Activated T-helper 17 cell treated with anti-CD3 and anti-CD28 coated beads, Interleukin-2, amount 50 U/mL, for 72 hours (primary cell): ENCODE measurements at regions not wholly inside any gene's neighbourhood (a gene's known extent, or its start where the extent isn't known, plus 50 kb on each side); places are given as distances from the start of the nearest gene placed in this dataset.

Experiments
- ATAC-seq: fragments of 150-1000 bp; cut with Tn5 transposase; replicated peaks from 2 replicates; pipeline ENCODE4 v1.10.0; 2021; ENCODE audit warnings: mild to moderate bottlenecking, moderate library complexity
- H3K27ac Mint-ChIP-seq: one replicate; pipeline ENCODE4 v1.8.0; 2022; ENCODE audit warnings: mixed read lengths
- H3K27me3 Mint-ChIP-seq: one replicate; pipeline ENCODE4 v1.8.0; 2022; ENCODE audit warnings: mixed read lengths
- H3K36me3 Mint-ChIP-seq: one replicate; pipeline ENCODE4 v1.8.0; 2022; ENCODE audit warnings: low read depth, mild to moderate bottlenecking, mixed read lengths
- H3K4me1 Mint-ChIP-seq: one replicate; pipeline ENCODE4 v1.8.0; 2022; ENCODE audit warnings: mixed read lengths
- H3K4me3 Mint-ChIP-seq: one replicate; pipeline ENCODE4 v1.8.0; 2022; ENCODE audit warnings: mild to moderate bottlenecking, mixed read lengths
- H3K9me3 Mint-ChIP-seq: one replicate; pipeline ENCODE4 v1.8.0; 2022; ENCODE audit warnings: mixed read lengths

GRCh38 chr2:16013359-16013911 lies 73.1 kb downstream of the MYCN start:
- H3K27me3 Mint-ChIP-seq: peaks cover 26% of the 10 kb centered on the region
- no peak overlapping the region for H3K4me3 Mint-ChIP-seq
- H3K4me1 Mint-ChIP-seq: no peaks in the 10 kb centered on the region
- no peaks in the 10 kb centered on the region for H3K36me3 Mint-ChIP-seq
- no peak for ATAC-seq
- H3K27ac Mint-ChIP-seq: no peak overlapping the region
- peaks cover 3% of the 10 kb centered on the region for H3K9me3 Mint-ChIP-seq

GRCh38 chr2:16012626-16013358 lies 72.4 kb downstream of the MYCN start:
- Mint-ChIP-seq H3K9me3 (peaks cover 3% of the 10 kb centered on the region), H3K36me3 (no peaks in the 10 kb centered on the region), H3K4me1 (no peaks in the 10 kb centered on the region), H3K27ac (no peak overlapping the region), H3K4me3 (no peak overlapping the region), H3K27me3 (peaks cover 26% of the 10 kb centered on the region)
- no peak for ATAC-seq

DNA sequence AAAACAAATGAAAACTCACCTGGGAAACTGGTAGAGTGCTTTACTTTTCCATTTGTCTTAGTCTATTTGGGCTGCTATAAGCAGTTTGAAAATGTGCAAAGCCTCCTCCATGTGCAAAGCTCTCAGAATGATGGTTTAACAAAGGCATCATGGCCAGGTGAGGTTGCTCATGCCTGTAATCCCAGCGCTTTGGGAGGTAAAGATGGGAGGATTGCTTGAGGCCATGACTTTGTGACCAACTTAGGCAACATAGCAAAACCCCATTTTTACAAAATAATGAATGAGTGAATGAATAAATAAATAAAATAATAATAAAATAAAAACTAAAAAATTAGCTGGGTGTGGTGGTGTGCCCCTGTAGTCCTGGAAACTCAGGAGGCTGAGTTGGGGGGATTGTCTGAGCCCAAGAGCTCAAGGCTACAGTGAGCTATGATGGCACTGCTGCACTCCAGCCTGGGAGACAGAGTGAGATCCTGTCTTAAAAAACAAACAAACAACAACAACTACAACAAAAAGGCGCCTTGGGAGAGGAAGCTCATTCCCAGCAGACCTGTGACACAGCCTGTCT lies 71.8 kb downstream of the MYCN start:
- peaks cover 23% of the 10 kb centered on the region for H3K27me3 Mint-ChIP-seq
- H3K9me3 Mint-ChIP-seq: no peaks in the 10 kb centered on the region
- H3K4me1 Mint-ChIP-seq: no peaks in the 10 kb centered on the region
- H3K36me3 Mint-ChIP-seq: no peaks in the 10 kb centered on the region
- H3K4me3 Mint-ChIP-seq: no peak overlapping the region
- no peak overlapping the region for H3K27ac Mint-ChIP-seq
- no peak for ATAC-seq

- H3K9me3 Mint-ChIP-seq: no peaks in the 10 kb centered on the region
- H3K4me3 Mint-ChIP-seq: no peak overlapping the region
- H3K27me3 Mint-ChIP-seq: peaks cover 23% of the 10 kb centered on the region
- H3K36me3 Mint-ChIP-seq: no peaks in the 10 kb centered on the region
- no peak overlapping the region for H3K27ac Mint-ChIP-seq
- no peaks in the 10 kb centered on the region for H3K4me1 Mint-ChIP-seq
- ATAC-seq: no peak
These were observed 71.2 kb downstream of the MYCN start for GRCh38 chr2:16011621-16011960.

DNA sequence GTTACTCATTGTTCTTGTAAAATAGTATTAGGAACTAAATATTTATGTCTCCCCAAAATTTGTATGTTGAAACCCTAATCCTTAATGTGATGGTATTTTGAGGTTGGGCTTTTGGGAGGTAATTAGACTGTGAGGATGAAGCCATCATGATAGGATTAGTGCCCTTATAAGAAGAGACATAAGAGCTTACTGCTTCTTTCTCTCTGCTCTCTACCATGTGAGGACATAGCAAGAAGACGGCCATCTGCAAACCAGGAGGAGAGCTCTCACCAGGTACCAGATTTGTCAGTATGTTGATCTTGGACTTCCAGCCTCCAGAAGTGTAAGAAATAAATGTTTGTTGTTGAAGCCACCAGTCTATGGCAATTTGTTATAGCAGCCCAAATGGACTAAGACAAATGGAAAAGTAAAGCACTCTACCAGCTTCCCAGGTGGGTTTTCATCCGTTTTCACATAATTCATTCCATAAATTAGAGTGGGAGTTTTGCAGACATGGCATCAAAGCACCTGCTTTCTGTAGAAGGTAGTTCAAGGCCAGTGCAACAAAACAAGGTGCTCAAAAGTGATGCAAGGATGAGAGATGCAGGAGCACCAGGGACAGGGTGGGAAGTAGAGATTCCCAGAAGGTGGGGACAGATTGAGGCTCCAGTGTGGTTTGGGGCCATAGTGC lies 70.7 kb downstream of the MYCN start:
- Mint-ChIP-seq H3K9me3 (no peaks in the 10 kb centered on the region), H3K27me3 (peaks cover 23% of the 10 kb centered on the region), H3K4me1 (no peaks in the 10 kb centered on the region), H3K4me3 (no peak overlapping the region), H3K27ac (no peak overlapping the region), H3K36me3 (no peaks in the 10 kb centered on the region)
- no peak for ATAC-seq

DNA sequence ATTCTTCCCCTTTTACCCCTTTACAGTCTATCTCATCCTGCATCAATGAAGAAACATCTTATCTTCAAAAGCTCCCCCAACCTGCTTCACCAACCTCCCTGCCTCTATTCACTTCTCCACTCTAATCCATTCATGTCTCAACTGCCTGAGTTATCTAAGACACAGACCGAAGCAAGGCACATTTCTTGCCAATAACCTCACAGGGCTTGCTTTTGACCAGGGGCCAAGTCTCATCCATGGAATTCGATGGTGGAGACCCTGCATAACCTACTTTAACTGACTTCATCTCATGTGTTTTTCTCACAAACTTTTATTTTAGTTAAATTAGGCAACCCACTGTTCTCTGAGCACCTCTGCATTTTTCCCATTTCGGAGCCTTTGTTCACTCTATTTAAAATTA lies 69.7 kb downstream of the MYCN start:
- no peaks in the 10 kb centered on the region for H3K9me3 Mint-ChIP-seq
- H3K4me1 Mint-ChIP-seq: no peaks in the 10 kb centered on the region
- no peak overlapping the region for H3K27ac Mint-ChIP-seq
- no peaks in the 10 kb centered on the region for H3K36me3 Mint-ChIP-seq
- H3K27me3 Mint-ChIP-seq: peaks cover 20% of the 10 kb centered on the region
- no peak for ATAC-seq
- H3K4me3 Mint-ChIP-seq: no peak overlapping the region

DNA sequence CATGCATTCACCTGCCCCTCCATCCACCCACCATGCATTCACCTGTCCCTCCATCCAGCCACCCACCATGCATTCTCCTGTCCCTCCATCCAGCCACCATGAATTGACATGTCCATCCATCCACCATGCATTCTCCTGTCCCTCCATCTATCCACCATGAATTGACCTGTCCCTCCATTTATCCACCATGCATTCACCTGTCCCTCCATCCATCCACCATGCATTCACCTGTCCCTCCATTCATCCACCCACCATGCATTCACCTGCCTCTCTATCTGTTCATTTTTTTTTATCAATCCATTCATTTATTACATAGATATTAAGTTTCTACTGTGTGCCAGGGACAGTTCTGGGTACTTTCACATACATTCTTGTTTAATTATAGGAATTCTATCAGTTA lies 69.2 kb downstream of the MYCN start:
- ATAC-seq: no peak
- no peaks in the 10 kb centered on the region for H3K4me1 Mint-ChIP-seq
- peaks cover 17% of the 10 kb centered on the region for H3K27me3 Mint-ChIP-seq
- H3K9me3 Mint-ChIP-seq: no peaks in the 10 kb centered on the region
- H3K27ac Mint-ChIP-seq: no peak overlapping the region
- H3K4me3 Mint-ChIP-seq: no peak overlapping the region
- H3K36me3 Mint-ChIP-seq: no peaks in the 10 kb centered on the region

GRCh38 chr2:16008856-16009255 lies 68.5 kb downstream of the MYCN start:
- Mint-ChIP-seq H3K4me1 (no peaks in the 10 kb centered on the region), H3K27ac (no peak overlapping the region), H3K4me3 (no peak overlapping the region)

GRCh38 chr2:16008331-16008850 lies 68.0 kb downstream of the MYCN start:
- H3K9me3 Mint-ChIP-seq: peaks cover under 1% of the 10 kb centered on the region
- no peak overlapping the region for H3K4me3 Mint-ChIP-seq
- H3K27ac Mint-ChIP-seq: no peak overlapping the region
- H3K36me3 Mint-ChIP-seq: no peaks in the 10 kb centered on the region
- ATAC-seq: no peak
- H3K27me3 Mint-ChIP-seq: peaks cover 13% of the 10 kb centered on the region
- H3K4me1 Mint-ChIP-seq: no peaks in the 10 kb centered on the region

More at GRCh38 chr2:16008856-16009255, 68.5 kb downstream of the MYCN start:
- Mint-ChIP-seq H3K9me3 (no peaks in the 10 kb centered on the region), H3K27me3 (peaks cover 15% of the 10 kb centered on the region), H3K36me3 (no peaks in the 10 kb centered on the region)
- no peak for ATAC-seq

DNA sequence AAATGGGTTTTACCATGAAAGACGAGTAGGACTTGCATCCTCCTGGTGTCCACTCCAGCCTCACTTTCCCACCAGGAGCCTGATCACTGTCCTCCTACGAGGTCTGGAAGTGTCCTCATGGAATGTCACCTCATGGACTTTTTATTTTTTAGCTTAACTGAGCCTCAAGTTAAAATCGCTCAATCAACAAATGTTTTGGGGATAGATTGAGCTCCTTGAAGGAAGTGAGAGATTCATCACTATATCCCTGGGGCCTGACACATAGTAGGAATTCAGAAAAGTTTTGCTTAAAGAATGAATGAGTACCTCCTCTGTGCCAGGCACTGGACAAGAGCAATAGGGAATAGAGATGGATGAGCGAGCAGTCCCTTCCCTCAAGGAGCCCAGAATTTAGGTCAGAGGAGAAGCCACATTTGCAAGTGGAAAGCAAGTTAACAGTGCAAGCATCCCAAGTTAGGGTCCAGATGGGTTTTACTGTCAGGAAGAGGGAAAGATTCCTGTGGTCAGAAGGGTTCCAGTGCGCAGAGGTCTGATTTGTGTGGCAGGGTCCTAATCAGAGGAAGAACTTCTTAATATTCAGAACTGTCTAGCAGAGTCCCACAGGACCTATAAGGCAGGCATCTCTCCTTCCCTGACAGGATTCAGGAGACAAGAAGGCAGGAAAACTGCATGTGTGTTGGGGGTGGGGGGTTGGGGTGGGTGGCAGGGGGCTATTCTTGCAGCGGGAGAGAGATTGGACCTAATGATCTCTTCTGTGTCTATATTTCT lies 67.0 kb downstream of the MYCN start:
- Mint-ChIP-seq H3K27ac (no peak overlapping the region), H3K36me3 (no peaks in the 10 kb centered on the region), H3K4me1 (no peaks in the 10 kb centered on the region), H3K9me3 (peaks cover 3% of the 10 kb centered on the region), H3K27me3 (peaks cover 14% of the 10 kb centered on the region), H3K4me3 (no peak overlapping the region)
- ATAC-seq: no peak

- Mint-ChIP-seq H3K36me3 (no peaks in the 10 kb centered on the region), H3K27me3 (peaks cover 14% of the 10 kb centered on the region), H3K9me3 (peaks cover 3% of the 10 kb centered on the region), H3K4me3 (no peak overlapping the region), H3K27ac (no peak overlapping the region), H3K4me1 (no peaks in the 10 kb centered on the region)
- ATAC-seq: no peak
These were observed 66.3 kb downstream of the MYCN start for GRCh38 chr2:16006537-16007166.

DNA sequence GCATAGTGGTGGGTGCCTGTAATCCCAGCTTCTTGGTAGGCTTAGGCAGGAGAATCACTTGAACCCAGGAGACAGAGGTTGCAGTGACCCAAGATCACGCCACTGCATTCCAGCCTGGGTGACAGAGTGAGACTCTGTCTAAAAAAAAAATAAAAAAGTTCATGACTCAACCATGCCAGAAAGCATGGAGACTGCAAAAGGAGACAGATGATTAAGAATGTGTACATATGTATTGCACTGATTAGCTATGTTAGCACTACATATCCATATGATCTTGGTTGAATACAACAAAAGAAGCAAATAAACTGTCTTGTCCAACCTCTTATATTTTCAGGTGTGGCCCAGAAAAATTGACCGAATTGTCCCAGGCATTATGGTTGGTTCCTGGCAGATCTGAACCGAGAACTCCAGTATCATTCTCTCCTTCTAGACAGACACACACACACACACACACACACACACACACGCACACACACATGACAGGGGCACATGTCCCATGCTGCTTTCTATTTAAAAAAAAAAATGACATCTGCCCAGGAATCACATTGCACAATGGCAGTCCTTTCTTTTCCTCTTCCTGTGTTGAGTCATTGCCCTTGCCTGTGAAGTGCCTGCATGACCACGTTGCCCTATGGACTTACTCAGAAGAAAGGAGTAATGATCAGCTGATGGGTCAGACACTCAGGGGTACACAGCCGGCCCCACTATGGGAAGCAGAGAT lies 65.6 kb downstream of the MYCN start:
- Mint-ChIP-seq H3K4me1 (no peaks in the 10 kb centered on the region), H3K9me3 (peaks cover 3% of the 10 kb centered on the region), H3K27ac (no peak overlapping the region), H3K27me3 (peaks cover 14% of the 10 kb centered on the region), H3K4me3 (no peak overlapping the region), H3K36me3 (no peaks in the 10 kb centered on the region)
- no peak for ATAC-seq

GRCh38 chr2:16005389-16005788 lies 65.0 kb downstream of the MYCN start:
- H3K9me3 Mint-ChIP-seq: peaks cover 3% of the 10 kb centered on the region
- H3K4me3 Mint-ChIP-seq: no peak overlapping the region
- no peak overlapping the region for H3K27ac Mint-ChIP-seq
- no peak for ATAC-seq
- peaks cover 14% of the 10 kb centered on the region for H3K27me3 Mint-ChIP-seq
- no peaks in the 10 kb centered on the region for H3K36me3 Mint-ChIP-seq
- no peaks in the 10 kb centered on the region for H3K4me1 Mint-ChIP-seq
